ENCODE measurements at regions not wholly inside any gene's neighbourhood (a gene's known extent, or its start where the extent isn't known, plus 50 kb on each side); places are given as distances from the start of the nearest gene placed in this dataset.

DNA sequence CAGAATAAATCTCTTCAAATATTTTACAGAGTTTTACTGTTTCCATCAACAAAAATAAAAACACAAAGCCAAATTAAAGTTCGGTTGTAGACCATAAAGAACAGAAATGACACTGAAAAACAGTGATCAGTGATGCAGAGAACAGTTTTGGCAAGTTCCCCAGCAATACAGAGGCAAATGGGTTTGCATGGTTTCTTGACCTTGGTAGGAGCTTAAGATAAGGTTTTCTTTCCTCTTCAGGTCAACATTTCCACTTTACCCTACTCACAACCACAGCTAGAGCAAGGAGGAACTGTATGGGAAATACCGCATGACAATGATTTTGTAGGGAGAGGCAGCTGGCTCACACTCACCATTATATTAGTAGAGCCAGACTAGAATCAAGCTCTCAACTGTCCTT, 199.5 kb downstream of the SH2D4B start:
- TF ChIP-seq CTCF (IDR thresholded peaks at IDR 0.05; ENCODE audit: low read depth, low read length, poor library complexity, severe bottlenecking) (no peak), EZH2phosphoT487 (IDR thresholded peaks at IDR 0.05; ENCODE audit: borderline replicate concordance, low read length) (no peak)

Data from DOHH2 (cell line).